GM12878 (cell line): ENCODE measurements at regions not wholly inside any gene's neighbourhood (a gene's known extent, or its start where the extent isn't known, plus 50 kb on each side); places are given as distances from the start of the nearest gene placed in this dataset.

Experiments used
- CBX3 ChIP-seq: fragments of 200-600 bp; sonication (generic); IDR thresholded peaks from 2 replicates; pipeline ENCODE4 v1.6.1; 2016; ENCODE audit warnings: low read depth, borderline replicate concordance
- CBX5 ChIP-seq: sonication (generic); IDR thresholded peaks from 2 replicates; pipeline ENCODE4 v1.6.1; 2016; ENCODE audit warnings: low read depth, moderate library complexity, mild to moderate bottlenecking, inconsistent platforms
- HCFC1 ChIP-seq: fragments of 150-350 bp; IDR thresholded peaks from 2 replicates; pipeline ENCODE4 v1.6.1; 2014; ENCODE audit warnings: low read length
- KAT2A ChIP-seq: conservative IDR thresholded peaks from 2 replicates; pipeline ENCODE4 v1.6.1; 2011; ENCODE audit warnings: low read depth, low read length; ENCODE audit not compliant: control insufficient read depth
- LARP7 ChIP-seq: fragments of 450-650 bp; IDR thresholded peaks from 2 replicates; pipeline ENCODE4 v1.6.1; 2017; ENCODE audit warnings: mild to moderate bottlenecking
- MYB ChIP-seq: fragments of 150-350 bp; IDR thresholded peaks from 2 replicates; pipeline ENCODE4 v1.6.1; 2014; ENCODE audit warnings: mild to moderate bottlenecking, low read depth, low read length, borderline replicate concordance
- MYC ChIP-seq: IDR thresholded peaks from 2 replicates; pipeline ENCODE4 v1.6.1; 2011; ENCODE audit warnings: mild to moderate bottlenecking, low read length, moderate library complexity, inconsistent platforms; ENCODE audit not compliant: insufficient read depth, insufficient replicate concordance, insufficient read length, severe bottlenecking
- NR2C2 ChIP-seq: IDR thresholded peaks from 2 replicates; pipeline ENCODE4 v1.6.1; 2011; ENCODE audit warnings: borderline replicate concordance, low read depth; ENCODE audit not compliant: control insufficient read depth, insufficient read length
- RAD51 ChIP-seq: fragments of 450-650 bp; IDR thresholded peaks from 2 replicates; pipeline ENCODE4 v1.6.1; 2016; ENCODE audit warnings: moderate library complexity, mild to moderate bottlenecking, inconsistent platforms
- RELA ChIP-seq: fragments of 450-650 bp; IDR thresholded peaks from 2 replicates; pipeline ENCODE4 v1.8.0; 2014; ENCODE audit warnings: borderline replicate concordance; ENCODE audit not compliant: partially characterized antibody
- SMAD1 ChIP-seq: fragments of 450-650 bp; IDR thresholded peaks from 2 replicates; pipeline ENCODE4 v1.6.1; 2018; ENCODE audit warnings: mild to moderate bottlenecking, low read depth; ENCODE audit not compliant: partially characterized antibody
- SP1 ChIP-seq: IDR thresholded peaks from one replicate; pipeline ENCODE4 v1.6.1; 2011; ENCODE audit warnings: low read depth, low read length
- SUZ12 ChIP-seq: fragments of 200-600 bp; sonication (generic); IDR thresholded peaks from one replicate; pipeline ENCODE4 v1.6.1; 2018; ENCODE audit warnings: antibody characterized with exemption, mild to moderate bottlenecking; ENCODE audit not compliant: unreplicated experiment
- TCF3 ChIP-seq: IDR thresholded peaks from 2 replicates; pipeline ENCODE4 v1.6.1; 2012; ENCODE audit warnings: low read depth, mild to moderate bottlenecking, low read length, borderline replicate concordance; ENCODE audit not compliant: insufficient read depth
- USF1 ChIP-seq: IDR thresholded peaks from 2 replicates; pipeline ENCODE4 v1.6.1; 2011; ENCODE audit warnings: borderline replicate concordance, low read depth, mild to moderate bottlenecking, moderate library complexity, mixed read lengths, low read length; ENCODE audit not compliant: insufficient read depth; ENCODE audit errors: extremely low read length
- WRNIP1 ChIP-seq: IDR thresholded peaks from 2 replicates; pipeline ENCODE4 v1.6.1; 2011; ENCODE audit warnings: low read depth, low read length, improper control_type of control experiment, borderline replicate concordance
- YBX1 ChIP-seq: fragments of 450-650 bp; IDR thresholded peaks from 2 replicates; pipeline ENCODE4 v1.6.1; 2016; ENCODE audit warnings: antibody characterized with exemption
- ZBED1 ChIP-seq: IDR thresholded peaks from 2 replicates; pipeline ENCODE4 v1.6.1; 2016; ENCODE audit warnings: borderline replicate concordance
- TF ChIP-seq, protein P1 (sequence below): fragments of 450-650 bp; IDR thresholded peaks from 2 replicates; pipeline ENCODE4 v1.6.1; 2017; ENCODE audit warnings: borderline replicate concordance
- TF ChIP-seq, protein P2 (sequence below): IDR thresholded peaks from 2 replicates; pipeline ENCODE4 v1.6.1; 2012; ENCODE audit warnings: mild to moderate bottlenecking, low read depth, low read length
- TF ChIP-seq, protein P3 (sequence below): fragments of 450-650 bp; formaldehyde crosslinking; IDR thresholded peaks from 2 replicates; pipeline ENCODE4 v1.4.0; 2022; ENCODE audit warnings: mild to moderate bottlenecking, moderate library complexity

GRCh38 chr1:178664278-178664677, 60.8 kb upstream of the RALGPS2 start (continued):
- TF ChIP-seq KAT2A (no peak), HCFC1 (no peak), CBX3 (no peak), SUZ12 (no peak), TCF3 (0 out of 2 replicates have a peak, but pooled peaks have one; percentile 30), SP1 (no peak), ZBED1 (no peak), MYB (no peak), WRNIP1 (no peak), MYC (no peak), YBX1 (no peak), LARP7 (no peak), SMAD1 (no peak), RELA (no peak), CBX5 (0 out of 2 replicates have a peak, but pooled peaks have one; percentile 20), RAD51 (peak; percentile 82; the same call in 1 of the 2 replicates), NR2C2 (no peak), USF1 (peak; percentile 66)
- TF ChIP-seq, protein P1, sequence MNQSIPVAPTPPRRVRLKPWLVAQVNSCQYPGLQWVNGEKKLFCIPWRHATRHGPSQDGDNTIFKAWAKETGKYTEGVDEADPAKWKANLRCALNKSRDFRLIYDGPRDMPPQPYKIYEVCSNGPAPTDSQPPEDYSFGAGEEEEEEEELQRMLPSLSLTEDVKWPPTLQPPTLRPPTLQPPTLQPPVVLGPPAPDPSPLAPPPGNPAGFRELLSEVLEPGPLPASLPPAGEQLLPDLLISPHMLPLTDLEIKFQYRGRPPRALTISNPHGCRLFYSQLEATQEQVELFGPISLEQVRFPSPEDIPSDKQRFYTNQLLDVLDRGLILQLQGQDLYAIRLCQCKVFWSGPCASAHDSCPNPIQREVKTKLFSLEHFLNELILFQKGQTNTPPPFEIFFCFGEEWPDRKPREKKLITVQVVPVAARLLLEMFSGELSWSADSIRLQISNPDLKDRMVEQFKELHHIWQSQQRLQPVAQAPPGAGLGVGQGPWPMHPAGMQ: no peak
- TF ChIP-seq, protein P2, sequence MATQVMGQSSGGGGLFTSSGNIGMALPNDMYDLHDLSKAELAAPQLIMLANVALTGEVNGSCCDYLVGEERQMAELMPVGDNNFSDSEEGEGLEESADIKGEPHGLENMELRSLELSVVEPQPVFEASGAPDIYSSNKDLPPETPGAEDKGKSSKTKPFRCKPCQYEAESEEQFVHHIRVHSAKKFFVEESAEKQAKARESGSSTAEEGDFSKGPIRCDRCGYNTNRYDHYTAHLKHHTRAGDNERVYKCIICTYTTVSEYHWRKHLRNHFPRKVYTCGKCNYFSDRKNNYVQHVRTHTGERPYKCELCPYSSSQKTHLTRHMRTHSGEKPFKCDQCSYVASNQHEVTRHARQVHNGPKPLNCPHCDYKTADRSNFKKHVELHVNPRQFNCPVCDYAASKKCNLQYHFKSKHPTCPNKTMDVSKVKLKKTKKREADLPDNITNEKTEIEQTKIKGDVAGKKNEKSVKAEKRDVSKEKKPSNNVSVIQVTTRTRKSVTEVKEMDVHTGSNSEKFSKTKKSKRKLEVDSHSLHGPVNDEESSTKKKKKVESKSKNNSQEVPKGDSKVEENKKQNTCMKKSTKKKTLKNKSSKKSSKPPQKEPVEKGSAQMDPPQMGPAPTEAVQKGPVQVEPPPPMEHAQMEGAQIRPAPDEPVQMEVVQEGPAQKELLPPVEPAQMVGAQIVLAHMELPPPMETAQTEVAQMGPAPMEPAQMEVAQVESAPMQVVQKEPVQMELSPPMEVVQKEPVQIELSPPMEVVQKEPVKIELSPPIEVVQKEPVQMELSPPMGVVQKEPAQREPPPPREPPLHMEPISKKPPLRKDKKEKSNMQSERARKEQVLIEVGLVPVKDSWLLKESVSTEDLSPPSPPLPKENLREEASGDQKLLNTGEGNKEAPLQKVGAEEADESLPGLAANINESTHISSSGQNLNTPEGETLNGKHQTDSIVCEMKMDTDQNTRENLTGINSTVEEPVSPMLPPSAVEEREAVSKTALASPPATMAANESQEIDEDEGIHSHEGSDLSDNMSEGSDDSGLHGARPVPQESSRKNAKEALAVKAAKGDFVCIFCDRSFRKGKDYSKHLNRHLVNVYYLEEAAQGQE: no peak
- TF ChIP-seq, protein P3, sequence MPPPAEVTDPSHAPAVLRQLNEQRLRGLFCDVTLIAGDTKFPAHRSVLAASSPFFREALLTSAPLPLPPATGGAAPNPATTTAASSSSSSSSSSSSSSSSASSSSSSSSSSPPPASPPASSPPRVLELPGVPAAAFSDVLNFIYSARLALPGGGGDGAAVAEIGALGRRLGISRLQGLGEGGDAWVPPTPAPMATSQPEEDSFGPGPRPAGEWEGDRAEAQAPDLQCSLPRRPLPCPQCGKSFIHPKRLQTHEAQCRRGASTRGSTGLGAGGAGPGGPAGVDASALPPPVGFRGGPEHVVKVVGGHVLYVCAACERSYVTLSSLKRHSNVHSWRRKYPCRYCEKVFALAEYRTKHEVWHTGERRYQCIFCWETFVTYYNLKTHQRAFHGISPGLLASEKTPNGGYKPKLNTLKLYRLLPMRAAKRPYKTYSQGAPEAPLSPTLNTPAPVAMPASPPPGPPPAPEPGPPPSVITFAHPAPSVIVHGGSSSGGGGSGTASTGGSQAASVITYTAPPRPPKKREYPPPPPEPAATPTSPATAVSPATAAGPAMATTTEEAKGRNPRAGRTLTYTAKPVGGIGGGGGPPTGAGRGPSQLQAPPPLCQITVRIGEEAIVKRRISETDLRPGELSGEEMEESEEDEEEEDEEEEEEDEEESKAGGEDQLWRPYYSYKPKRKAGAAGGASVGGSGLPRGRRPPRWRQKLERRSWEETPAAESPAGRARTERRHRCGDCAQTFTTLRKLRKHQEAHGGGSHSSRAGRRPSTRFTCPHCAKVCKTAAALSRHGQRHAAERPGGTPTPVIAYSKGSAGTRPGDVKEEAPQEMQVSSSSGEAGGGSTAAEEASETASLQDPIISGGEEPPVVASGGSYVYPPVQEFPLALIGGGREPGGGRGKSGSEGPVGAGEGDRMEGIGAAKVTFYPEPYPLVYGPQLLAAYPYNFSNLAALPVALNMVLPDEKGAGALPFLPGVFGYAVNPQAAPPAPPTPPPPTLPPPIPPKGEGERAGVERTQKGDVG: no peak
